LNCaP clone FGC (cell line): ENCODE measurements at regions not wholly inside any gene's neighbourhood (a gene's known extent, or its start where the extent isn't known, plus 50 kb on each side); places are given as distances from the start of the nearest gene placed in this dataset.

Source experiments
- DNase-seq: peaks from one replicate; pipeline ENCODE4 v3.0.0-alpha.2; 2011; ENCODE audit warnings: low read depth
- H3K4me3 ChIP-seq: 2 replicates; pipeline ENCODE4 v1.5.1; 2011; ENCODE audit warnings: mild to moderate bottlenecking, low read depth, low read length, control low read depth
- CTCF ChIP-seq: IDR thresholded peaks from 2 replicates; pipeline ENCODE4 v1.5.1; 2012; ENCODE audit warnings: mild to moderate bottlenecking; ENCODE audit not compliant: control insufficient read depth, insufficient read depth; ENCODE audit errors: extremely low read depth

- no peak overlapping the region for H3K4me3 ChIP-seq
- no peak for TF ChIP-seq CTCF
- no peak for DNase-seq
Observed at GRCh38 chr10:110408943-110409342, 88.8 kb upstream of the DUSP5 start.

GRCh38 chr10:110409488-110409887 lies 88.2 kb upstream of the DUSP5 start:
- TF ChIP-seq CTCF, result no peak
- no peak overlapping the region for H3K4me3 ChIP-seq

GRCh38 chr10:110409926-110410325 lies 87.8 kb upstream of the DUSP5 start:
- TF ChIP-seq CTCF, result no peak
- H3K4me3 ChIP-seq, result no peak overlapping the region
- no peak for DNase-seq

More at GRCh38 chr10:110409488-110409887, 88.2 kb upstream of the DUSP5 start:
- DNase-seq, result no peak

- DNase-seq, result no peak
- no peak for TF ChIP-seq CTCF
- no peak overlapping the region for H3K4me3 ChIP-seq
Observed at GRCh38 chr10:110410329-110411046, 87.2 kb upstream of the DUSP5 start.

- no peak for TF ChIP-seq CTCF
- H3K4me3 ChIP-seq, result no peak overlapping the region
- no peak for DNase-seq
Observed at GRCh38 chr10:110411047-110411410, 86.7 kb upstream of the DUSP5 start.

- TF ChIP-seq CTCF, result no peak
- DNase-seq, result no peak
- H3K4me3 ChIP-seq, result no peak overlapping the region
Observed at GRCh38 chr10:110413049-110413783, 84.5 kb upstream of the DUSP5 start.
